ENCODE measurements at regions not wholly inside any gene's neighbourhood (a gene's known extent, or its start where the extent isn't known, plus 50 kb on each side); places are given as distances from the start of the nearest gene placed in this dataset.

GRCh38 chr9:85130764-85131163 is 461.2 kb downstream of the NTRK2 start:
- TF ChIP-seq CTCF (IDR thresholded peaks at IDR 0.05) (no peak), POLR2A (IDR thresholded peaks at IDR 0.05) (no peak)
